Adrenal gland (tissue), 5 donors: ENCODE measurements at regions not wholly inside any gene's neighbourhood (a gene's known extent, or its start where the extent isn't known, plus 50 kb on each side); places are given as distances from the start of the nearest gene placed in this dataset.

Source experiments
- POLR2A ChIP-seq, 2 donors: fragments of 450-650 bp; IDR thresholded peaks; one replicate each; pipeline ENCODE4 v1.6.1; 2017; ENCODE audit warnings: antibody characterized with exemption in 2 of 2, mild to moderate bottlenecking in 2 of 2, moderate library complexity in 1 of 2
- TF ChIP-seq, protein P1 (sequence below), 6 experiments: fragments of 450-650 bp in 4 of 6; fragments of 200-600 bp in 2 of 6; sonication (generic) in 1 of 6; IDR thresholded peaks; 1 replicate in 5 of 6; 2 replicates in 1 of 6; pipeline versions ENCODE4 v1.5.1 to v1.8.0; 2016 to 2021; ENCODE audit warnings: antibody characterized with exemption in 6 of 6, mild to moderate bottlenecking in 2 of 6, moderate library complexity in 1 of 6
- donor health status: DM: no; HTN: no; CAD: no.

DNA sequence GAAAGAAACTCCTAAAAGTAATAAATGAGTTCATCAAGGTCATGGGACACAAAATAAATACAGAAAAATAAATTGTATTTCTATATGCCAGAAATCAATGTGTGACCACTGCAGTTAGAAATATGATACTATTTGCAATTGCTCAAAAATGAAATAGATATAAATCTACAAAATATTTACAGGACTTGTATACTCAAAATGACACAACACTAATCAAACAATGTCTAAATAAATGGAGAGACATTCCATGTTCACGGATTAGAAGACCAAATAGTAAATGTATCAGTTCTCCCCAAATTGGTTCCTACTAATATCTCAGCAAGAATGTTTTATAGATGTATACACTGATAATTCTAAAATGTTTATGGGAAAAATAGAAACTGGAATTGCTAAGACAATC, 345.3 kb downstream of the NR2F1-AS1 start:
- TF ChIP-seq POLR2A (IDR thresholded peaks at IDR 0.05): no peak
- TF ChIP-seq, protein P1, sequence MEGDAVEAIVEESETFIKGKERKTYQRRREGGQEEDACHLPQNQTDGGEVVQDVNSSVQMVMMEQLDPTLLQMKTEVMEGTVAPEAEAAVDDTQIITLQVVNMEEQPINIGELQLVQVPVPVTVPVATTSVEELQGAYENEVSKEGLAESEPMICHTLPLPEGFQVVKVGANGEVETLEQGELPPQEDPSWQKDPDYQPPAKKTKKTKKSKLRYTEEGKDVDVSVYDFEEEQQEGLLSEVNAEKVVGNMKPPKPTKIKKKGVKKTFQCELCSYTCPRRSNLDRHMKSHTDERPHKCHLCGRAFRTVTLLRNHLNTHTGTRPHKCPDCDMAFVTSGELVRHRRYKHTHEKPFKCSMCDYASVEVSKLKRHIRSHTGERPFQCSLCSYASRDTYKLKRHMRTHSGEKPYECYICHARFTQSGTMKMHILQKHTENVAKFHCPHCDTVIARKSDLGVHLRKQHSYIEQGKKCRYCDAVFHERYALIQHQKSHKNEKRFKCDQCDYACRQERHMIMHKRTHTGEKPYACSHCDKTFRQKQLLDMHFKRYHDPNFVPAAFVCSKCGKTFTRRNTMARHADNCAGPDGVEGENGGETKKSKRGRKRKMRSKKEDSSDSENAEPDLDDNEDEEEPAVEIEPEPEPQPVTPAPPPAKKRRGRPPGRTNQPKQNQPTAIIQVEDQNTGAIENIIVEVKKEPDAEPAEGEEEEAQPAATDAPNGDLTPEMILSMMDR (IDR thresholded peaks at IDR 0.05): no peak
